Activated CD8-positive, alpha-beta memory T cell treated with anti-CD3 and anti-CD28 coated beads, Interleukin-2, amount 10 ng/mL, durations not matched to agents 7 days and 5 days (primary cell): ENCODE measurements at regions not wholly inside any gene's neighbourhood (a gene's known extent, or its start where the extent isn't known, plus 50 kb on each side); places are given as distances from the start of the nearest gene placed in this dataset.
"Not testable (repeated sequence)": the region's sequence is repeated elsewhere in the genome, so short reads cannot be mapped to it uniquely, and the experiment has no call there.

Experiments
- ATAC-seq: fragments of 150-1000 bp; cut with Tn5 transposase; one replicate; pipeline ENCODE4 v1.10.0; 2021; ENCODE audit warnings: moderate library complexity
- CTCF ChIA-PET: fragments of 350-600 bp; sonication (Branson Sonifier 250); formaldehyde crosslinking; loops from one replicate; lab custom pipeline; 2021; ENCODE audit warnings: antibody characterized with exemption; lab: Charles Lee
- DNase-seq: peaks from one replicate; pipeline ENCODE4 v3.0.0-alpha.2; 2020
- H3K27ac Mint-ChIP-seq: one replicate; pipeline ENCODE4 v1.8.0; 2021; ENCODE audit warnings: mild to moderate bottlenecking, mixed read lengths
- H3K27me3 Mint-ChIP-seq: one replicate; pipeline ENCODE4 v1.8.0; 2021; ENCODE audit warnings: mixed read lengths
- H3K36me3 Mint-ChIP-seq: one replicate; pipeline ENCODE4 v1.8.0; 2021; ENCODE audit warnings: mild to moderate bottlenecking, mixed read lengths
- H3K4me1 Mint-ChIP-seq: one replicate; pipeline ENCODE4 v1.8.0; 2021; ENCODE audit warnings: mixed read lengths
- H3K4me3 Mint-ChIP-seq: one replicate; pipeline ENCODE4 v1.8.0; 2021; ENCODE audit warnings: mild to moderate bottlenecking, moderate library complexity, mixed read lengths
- H3K9me3 Mint-ChIP-seq: one replicate; pipeline ENCODE4 v1.8.0; 2022; ENCODE audit warnings: low read depth, mixed read lengths

GRCh38 chr10:45545150-45545549 is 127.4 kb downstream of the ZFAND4 start:
- no peaks in the 10 kb centered on the region for H3K27me3 Mint-ChIP-seq

GRCh38 chr10:45544191-45544590 is 128.4 kb downstream of the ZFAND4 start:
- CTCF ChIA-PET = no interaction called here
- ATAC-seq = no peak
- Mint-ChIP-seq H3K4me3 (no peak overlapping the region), H3K9me3 (no peaks in the 10 kb centered on the region), H3K4me1 (no peaks in the 10 kb centered on the region), H3K27ac (no peak overlapping the region), H3K36me3 (no peaks in the 10 kb centered on the region), H3K27me3 (no peaks in the 10 kb centered on the region)
- no peak for DNase-seq

More at GRCh38 chr10:45545150-45545549, 127.4 kb downstream of the ZFAND4 start:
- DNase-seq = no peak
- Mint-ChIP-seq H3K36me3 (no peaks in the 10 kb centered on the region), H3K4me1 (no peaks in the 10 kb centered on the region), H3K27ac (no peak overlapping the region), H3K9me3 (no peaks in the 10 kb centered on the region), H3K4me3 (no peak overlapping the region)
- no peak for ATAC-seq
- CTCF ChIA-PET = interaction anchor here (1.4 kb wide), 1 partner anchor 9 kb away, joined by 6 read pairs; a partner anchor contains a TSS

- DNase-seq, H3K9me3 Mint-ChIP-seq, H3K27ac Mint-ChIP-seq, H3K27me3 Mint-ChIP-seq, ATAC-seq, CTCF ChIA-PET, H3K4me1 Mint-ChIP-seq, H3K4me3 Mint-ChIP-seq, H3K36me3 Mint-ChIP-seq: not testable (repeated sequence)
Observed at GRCh38 chr10:45541032-45541431, 131.5 kb downstream of the ZFAND4 start.

GRCh38 chr10:45540589-45540988 is 132.0 kb downstream of the ZFAND4 start:
- H3K36me3 Mint-ChIP-seq, H3K27me3 Mint-ChIP-seq, H3K4me1 Mint-ChIP-seq, DNase-seq, H3K27ac Mint-ChIP-seq, H3K4me3 Mint-ChIP-seq, ATAC-seq, CTCF ChIA-PET, H3K9me3 Mint-ChIP-seq: not testable (repeated sequence)

GRCh38 chr10:45539569-45539968 is 133.0 kb downstream of the ZFAND4 start:
- H3K4me3 Mint-ChIP-seq, H3K27me3 Mint-ChIP-seq, H3K4me1 Mint-ChIP-seq, CTCF ChIA-PET, DNase-seq, H3K27ac Mint-ChIP-seq, H3K9me3 Mint-ChIP-seq, ATAC-seq, H3K36me3 Mint-ChIP-seq: not testable (repeated sequence)

- no peaks in the 10 kb centered on the region for H3K9me3 Mint-ChIP-seq
- peaks cover 8% of the 10 kb centered on the region for H3K36me3 Mint-ChIP-seq
- no peak overlapping the region for H3K27ac Mint-ChIP-seq
- DNase-seq (no peak), ATAC-seq (no peak)
- no peaks in the 10 kb centered on the region for H3K27me3 Mint-ChIP-seq
- no peak overlapping the region for H3K4me3 Mint-ChIP-seq
- CTCF ChIA-PET = no interaction called here
- no peaks in the 10 kb centered on the region for H3K4me1 Mint-ChIP-seq
Observed at GRCh38 chr10:45534572-45534971, 138.0 kb downstream of the ZFAND4 start.

GRCh38 chr10:45532480-45532879 is 140.1 kb downstream of the ZFAND4 start:
- H3K4me1 Mint-ChIP-seq = no peaks in the 10 kb centered on the region
- peaks cover 3% of the 10 kb centered on the region for H3K9me3 Mint-ChIP-seq
- H3K36me3 Mint-ChIP-seq = peaks cover 14% of the 10 kb centered on the region
- CTCF ChIA-PET = no interaction called here
- no peak overlapping the region for H3K27ac Mint-ChIP-seq
- DNase-seq (no peak), ATAC-seq (no peak)
- no peaks in the 10 kb centered on the region for H3K27me3 Mint-ChIP-seq
- H3K4me3 Mint-ChIP-seq = no peak overlapping the region

GRCh38 chr10:45526309-45526905 is 146.2 kb downstream of the ZFAND4 start:
- H3K4me1 Mint-ChIP-seq = no peaks in the 10 kb centered on the region
- no peak for DNase-seq
- no peak overlapping the region for H3K4me3 Mint-ChIP-seq
- H3K27ac Mint-ChIP-seq = no peak overlapping the region
- CTCF ChIA-PET = no interaction called here
- H3K9me3 Mint-ChIP-seq = peaks cover 3% of the 10 kb centered on the region
- ATAC-seq = no peak
- H3K36me3 Mint-ChIP-seq = peaks cover 16% of the 10 kb centered on the region
- no peaks in the 10 kb centered on the region for H3K27me3 Mint-ChIP-seq

GRCh38 chr10:45520476-45520875 is 146.5 kb downstream of the ALOX5 start:
- CTCF ChIA-PET = no interaction called here
- Mint-ChIP-seq H3K9me3 (no peaks in the 10 kb centered on the region), H3K4me3 (no peak overlapping the region), H3K27me3 (no peaks in the 10 kb centered on the region), H3K4me1 (no peaks in the 10 kb centered on the region), H3K36me3 (no peaks in the 10 kb centered on the region), H3K27ac (no peak overlapping the region)
- DNase-seq (no peak), ATAC-seq (no peak)

GRCh38 chr10:45518741-45519140 is 144.7 kb downstream of the ALOX5 start:
- Mint-ChIP-seq H3K4me1 (no peaks in the 10 kb centered on the region), H3K36me3 (no peaks in the 10 kb centered on the region), H3K27me3 (no peaks in the 10 kb centered on the region), H3K27ac (no peak overlapping the region), H3K4me3 (no peak overlapping the region), H3K9me3 (no peaks in the 10 kb centered on the region)
- CTCF ChIA-PET = interaction anchor here (0.9 kb wide), 1 partner anchor 12 kb away, joined by 3 read pairs; no protein-coding TSS in a partner anchor
- ATAC-seq (no peak), DNase-seq (no peak)

- Mint-ChIP-seq H3K4me1 (no peaks in the 10 kb centered on the region), H3K9me3 (no peaks in the 10 kb centered on the region)
- ATAC-seq = no peak
Observed at GRCh38 chr10:45515630-45516029, 141.6 kb downstream of the ALOX5 start.

GRCh38 chr10:45514291-45515270 is 140.6 kb downstream of the ALOX5 start:
- Mint-ChIP-seq H3K4me1 (no peaks in the 10 kb centered on the region), H3K27ac (no peak overlapping the region), H3K4me3 (no peak overlapping the region), H3K27me3 (no peaks in the 10 kb centered on the region), H3K9me3 (no peaks in the 10 kb centered on the region), H3K36me3 (no peaks in the 10 kb centered on the region)
- DNase-seq (no peak), ATAC-seq (no peak)
- CTCF ChIA-PET = no interaction called here

More at GRCh38 chr10:45515630-45516029, 141.6 kb downstream of the ALOX5 start:
- CTCF ChIA-PET = no interaction called here
- DNase-seq = no peak
- Mint-ChIP-seq H3K36me3 (no peaks in the 10 kb centered on the region), H3K27me3 (no peaks in the 10 kb centered on the region), H3K4me3 (no peak overlapping the region), H3K27ac (no peak overlapping the region)

GRCh38 chr10:45513551-45513950 is 139.5 kb downstream of the ALOX5 start:
- no peak overlapping the region for H3K4me3 Mint-ChIP-seq
- ATAC-seq (no peak), DNase-seq (no peak)
- no peaks in the 10 kb centered on the region for H3K27me3 Mint-ChIP-seq
- no peak overlapping the region for H3K27ac Mint-ChIP-seq
- H3K36me3 Mint-ChIP-seq = no peaks in the 10 kb centered on the region
- CTCF ChIA-PET = no interaction called here
- H3K9me3 Mint-ChIP-seq = no peaks in the 10 kb centered on the region
- H3K4me1 Mint-ChIP-seq = no peaks in the 10 kb centered on the region

- H3K27ac Mint-ChIP-seq, H3K4me1 Mint-ChIP-seq, H3K9me3 Mint-ChIP-seq: not testable (repeated sequence)
Observed at GRCh38 chr10:45511926-45512325, 137.9 kb downstream of the ALOX5 start.

More at GRCh38 chr10:45511926-45512325, 137.9 kb downstream of the ALOX5 start:
- H3K27me3 Mint-ChIP-seq, H3K36me3 Mint-ChIP-seq, CTCF ChIA-PET, ATAC-seq, H3K4me3 Mint-ChIP-seq, DNase-seq: not testable (repeated sequence)
